ENCODE measurements at regions not wholly inside any gene's neighbourhood (a gene's known extent, or its start where the extent isn't known, plus 50 kb on each side); places are given as distances from the start of the nearest gene placed in this dataset.

GRCh38 chr2:238720232-238720672 lies 127.6 kb upstream of the TWIST2 start:
- TF ChIP-seq LEF1 (IDR thresholded peaks at IDR 0.05; ENCODE audit: borderline replicate concordance): no peak
- no peak for TF ChIP-seq ELF4 (IDR thresholded peaks at IDR 0.05)
- no peak for TF ChIP-seq PKNOX1 (IDR thresholded peaks at IDR 0.05)
- TF ChIP-seq ZNF384 (IDR thresholded peaks at IDR 0.05): no peak
- TF ChIP-seq FOXM1 (IDR thresholded peaks at IDR 0.05; ENCODE audit: borderline replicate concordance): no peak
- TF ChIP-seq FOXA1 (IDR thresholded peaks at IDR 0.05): no peak
- TF ChIP-seq BHLHE40 (IDR thresholded peaks at IDR 0.05; ENCODE audit: borderline replicate concordance): no peak
- TF ChIP-seq SP1 (IDR thresholded peaks at IDR 0.05): no peak
- TF ChIP-seq TARDBP (IDR thresholded peaks at IDR 0.05): no peak
- TF ChIP-seq FOXK2 (IDR thresholded peaks at IDR 0.05): no peak
- no peak for TF ChIP-seq HDGF (IDR thresholded peaks at IDR 0.05; ENCODE audit: borderline replicate concordance)
